Mucosa of rectum (tissue), 2 donors: ENCODE measurements at regions not wholly inside any gene's neighbourhood (a gene's known extent, or its start where the extent isn't known, plus 50 kb on each side); places are given as distances from the start of the nearest gene placed in this dataset.

Experiments
- H3K27ac ChIP-seq, 2 donors: one replicate each; pipeline ENCODE4 v1.7.0; 2013; ENCODE audit warnings: inconsistent platforms in 2 of 2, low read depth in 2 of 2, low read length in 2 of 2
- H3K27me3 ChIP-seq, 2 donors: one replicate each; pipeline ENCODE4 v1.7.0; 2013; ENCODE audit warnings: low read length in 2 of 2; ENCODE audit not compliant: control insufficient read depth in 2 of 2, insufficient read depth in 2 of 2
- H3K36me3 ChIP-seq, 2 donors: one replicate each; pipeline ENCODE4 v1.7.0; 2013; ENCODE audit warnings: low read length in 2 of 2; ENCODE audit not compliant: control insufficient read depth in 2 of 2, insufficient read depth in 2 of 2
- H3K4me1 ChIP-seq, 2 donors: one replicate each; pipeline ENCODE4 v1.7.0; 2013; ENCODE audit warnings: low read length in 2 of 2, mild to moderate bottlenecking in 1 of 2; ENCODE audit not compliant: control insufficient read depth in 2 of 2, insufficient read depth in 2 of 2
- H3K4me3 ChIP-seq, 2 donors: one replicate each; pipeline ENCODE4 v1.7.0; 2013; ENCODE audit warnings: low read length in 2 of 2
- H3K9ac ChIP-seq, 2 donors: one replicate each; pipeline ENCODE4 v1.7.0; 2013; ENCODE audit warnings: low read length in 2 of 2, low read depth in 1 of 2, mild to moderate bottlenecking in 1 of 2
- H3K9me3 ChIP-seq, 2 donors: one replicate each; pipeline ENCODE4 v1.7.0; 2013; ENCODE audit warnings: low read length in 2 of 2; ENCODE audit not compliant: control insufficient read depth in 2 of 2
- donor health status: healthy.
- donor health status: Normal muscosa, but diverticular disease.

- peak overlapping the region in 1 of 2 donors; percentile 54 for H3K27ac ChIP-seq
- H3K36me3 ChIP-seq: no peaks in the 10 kb centered on the region
- no peaks in the 10 kb centered on the region for H3K27me3 ChIP-seq
- peaks cover 49 to 62% of the 10 kb centered on the region in 2 donors for H3K4me1 ChIP-seq
- H3K4me3 ChIP-seq: no peak overlapping the region
- no peaks in the 10 kb centered on the region for H3K9me3 ChIP-seq
- H3K9ac ChIP-seq: no peak overlapping the region
Measured at GRCh38 chr17:77385750-77386501, 245.2 kb downstream of the SEC14L1 start.

GRCh38 chr17:77386502-77387192, 245.9 kb downstream of the SEC14L1 start:
- Histone ChIP-seq H3K36me3 (no peaks in the 10 kb centered on the region), H3K9ac (no peak overlapping the region), H3K4me1 (peaks cover 56 to 64% of the 10 kb centered on the region in 2 donors), H3K9me3 (no peaks in the 10 kb centered on the region), H3K27me3 (no peaks in the 10 kb centered on the region), H3K4me3 (no peak overlapping the region), H3K27ac (peak overlapping the region in 1 of 2 donors; percentile 54)

DNA sequence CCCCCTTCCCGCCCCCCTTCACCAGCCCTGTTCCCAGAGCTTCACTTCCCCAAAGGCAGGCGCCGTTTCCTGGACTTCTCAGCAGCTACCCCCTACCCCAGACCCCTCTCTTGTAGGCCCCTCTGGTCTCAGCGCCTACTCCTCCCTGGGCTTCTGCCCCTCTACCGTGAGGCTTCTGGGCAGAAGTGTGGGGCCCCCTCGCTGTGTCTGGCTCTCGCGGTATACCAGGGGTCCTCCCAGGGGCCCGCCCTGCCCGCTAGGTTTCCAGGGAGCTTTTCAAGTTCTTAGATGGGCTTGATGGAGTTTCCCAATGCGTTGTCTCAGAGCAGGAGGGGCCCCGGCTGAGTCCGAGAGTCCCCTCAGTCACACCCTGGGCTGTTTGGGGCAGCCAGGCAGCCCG, 247.1 kb downstream of the SEC14L1 start:
- peak overlapping the region in 1 of 2 donors; percentile 1 for H3K27ac ChIP-seq
- H3K9me3 ChIP-seq: no peaks in the 10 kb centered on the region
- peaks cover 61 to 68% of the 10 kb centered on the region in 2 donors for H3K4me1 ChIP-seq
- H3K27me3 ChIP-seq: no peaks in the 10 kb centered on the region
- no peaks in the 10 kb centered on the region for H3K36me3 ChIP-seq
- no peak overlapping the region for H3K4me3 ChIP-seq
- H3K9ac ChIP-seq: no peak overlapping the region

GRCh38 chr17:77388384-77389306, 247.9 kb downstream of the SEC14L1 start:
- Histone ChIP-seq H3K9ac (peak overlapping the region; percentile 26 to 47), H3K9me3 (no peaks in the 10 kb centered on the region), H3K4me1 (peaks cover 63 to 67% of the 10 kb centered on the region in 2 donors), H3K36me3 (no peaks in the 10 kb centered on the region), H3K27ac (peak overlapping the region; percentile 32 to 70), H3K4me3 (peak overlapping the region in 1 of 2 donors; percentile 3), H3K27me3 (no peaks in the 10 kb centered on the region)

- no peaks in the 10 kb centered on the region for H3K27me3 ChIP-seq
- peaks cover 65 to 75% of the 10 kb centered on the region in 2 donors for H3K4me1 ChIP-seq
- H3K4me3 ChIP-seq: no peak overlapping the region
- peak overlapping the region in 1 of 2 donors; percentile 88 for H3K27ac ChIP-seq
- H3K36me3 ChIP-seq: no peaks in the 10 kb centered on the region
- no peak overlapping the region for H3K9ac ChIP-seq
- no peaks in the 10 kb centered on the region for H3K9me3 ChIP-seq
Measured at GRCh38 chr17:77390870-77391269, 250.1 kb downstream of the SEC14L1 start.

DNA sequence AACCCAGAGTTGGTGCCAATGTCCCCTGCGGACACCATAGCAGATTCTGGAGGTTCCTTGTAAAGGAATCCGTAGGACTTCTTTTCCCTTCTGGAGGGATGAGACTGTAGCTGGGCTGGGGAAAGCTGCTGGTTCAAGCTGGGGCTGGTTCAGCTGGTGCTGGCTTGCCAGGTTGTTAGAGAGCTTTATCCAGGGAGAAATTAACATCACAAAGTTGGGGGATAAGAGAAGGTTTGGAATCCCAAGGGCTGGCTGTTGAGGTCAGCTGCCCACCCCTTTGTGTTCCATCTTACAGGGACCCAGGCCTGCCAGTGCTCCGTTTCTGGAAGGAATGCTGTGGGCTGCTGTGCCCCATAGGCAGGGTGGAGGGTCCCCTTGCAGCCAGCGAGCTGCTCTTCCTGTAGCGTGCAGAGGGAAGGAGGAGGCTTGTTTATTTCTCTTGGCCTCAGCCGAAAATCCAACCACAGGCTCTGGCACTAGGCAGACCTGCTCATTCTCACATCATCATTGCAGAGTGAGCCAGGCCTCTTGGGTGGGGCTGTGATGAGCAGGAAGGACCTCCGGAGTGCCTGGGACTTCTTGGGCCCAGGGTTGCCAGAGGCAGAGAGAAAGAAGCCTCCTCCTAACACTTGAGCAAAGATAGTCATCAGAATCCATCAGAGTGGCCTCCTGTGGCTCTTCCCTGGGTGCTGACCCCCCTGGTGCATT, 251.1 kb downstream of the SEC14L1 start:
- Histone ChIP-seq H3K4me1 (peaks cover 60 to 66% of the 10 kb centered on the region in 2 donors), H3K9ac (peak overlapping the region; percentile 38 to 57), H3K36me3 (no peaks in the 10 kb centered on the region), H3K4me3 (peak overlapping the region in 1 of 2 donors; percentile 5), H3K27me3 (no peaks in the 10 kb centered on the region), H3K9me3 (no peaks in the 10 kb centered on the region), H3K27ac (peak overlapping the region; percentile 88 to 89)

- Histone ChIP-seq H3K4me1 (peaks cover 59 to 60% of the 10 kb centered on the region in 2 donors), H3K27me3 (no peaks in the 10 kb centered on the region), H3K4me3 (peak overlapping the region; percentile 5 to 45)
Measured at GRCh38 chr17:77392376-77393273, 251.9 kb downstream of the SEC14L1 start.

GRCh38 chr17:77393274-77393600, 252.5 kb downstream of the SEC14L1 start:
- Histone ChIP-seq H3K9ac (peak overlapping the region in 1 of 2 donors; percentile 57), H3K4me1 (peaks cover 57 to 60% of the 10 kb centered on the region in 2 donors)

More at GRCh38 chr17:77392376-77393273, 251.9 kb downstream of the SEC14L1 start:
- peak overlapping the region; percentile 14 to 57 for H3K9ac ChIP-seq
- peak overlapping the region; percentile 88 to 89 for H3K27ac ChIP-seq
- H3K9me3 ChIP-seq: no peaks in the 10 kb centered on the region
- no peaks in the 10 kb centered on the region for H3K36me3 ChIP-seq

More at GRCh38 chr17:77393274-77393600, 252.5 kb downstream of the SEC14L1 start:
- H3K36me3 ChIP-seq: no peaks in the 10 kb centered on the region
- H3K27ac ChIP-seq: peak overlapping the region; percentile 88 to 89
- H3K4me3 ChIP-seq: peak overlapping the region in 1 of 2 donors; percentile 45
- H3K27me3 ChIP-seq: no peaks in the 10 kb centered on the region
- no peaks in the 10 kb centered on the region for H3K9me3 ChIP-seq
